ENCODE measurements at regions not wholly inside any gene's neighbourhood (a gene's known extent, or its start where the extent isn't known, plus 50 kb on each side); places are given as distances from the start of the nearest gene placed in this dataset.

DNA sequence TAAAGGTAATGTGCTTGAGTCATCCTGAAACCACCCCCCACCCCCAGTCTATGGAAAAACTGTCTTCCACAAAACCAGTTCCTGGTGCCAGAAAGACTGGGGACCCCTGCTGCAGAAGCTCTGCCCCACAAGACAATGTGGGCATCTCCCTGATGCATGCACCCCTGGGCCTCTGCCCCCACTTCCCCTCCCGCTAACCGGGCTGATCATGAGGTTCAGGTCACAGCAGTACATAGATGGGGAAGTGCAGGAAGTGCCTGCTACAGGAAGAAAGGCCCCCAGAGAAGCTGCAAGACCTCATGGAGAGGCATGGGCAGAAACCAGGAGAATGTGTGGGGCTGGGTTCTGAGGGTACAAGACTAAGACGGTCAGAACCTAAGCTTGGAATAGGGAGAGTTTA is 243.4 kb upstream of the ID2 start:
- CTCF ChIA-PET: no interaction called here
- intact Hi-C loops (cut with micrococcal nuclease): no loop called here
- no TSS peak for BruUV-seq (replicated peaks)

GRCh38 chr2:8438996-8439395 is 242.9 kb upstream of the ID2 start:
- Histone ChIP-seq H3K27ac (ENCODE audit: low read depth, low read length) (no peak overlapping the region), H3K9me2 (ENCODE audit: insufficient read depth) (no peaks in the 10 kb centered on the region), H3K36me3 (ENCODE audit: control insufficient read depth in 1 of 2, insufficient read depth in 2 of 2, low read length in 2 of 2) (no peaks in the 10 kb centered on the region), H3K4me3 (replicated peaks in 1 of 2; ENCODE audit: low read depth in 1 of 2, low read length in 2 of 2) (no peak overlapping the region), H2AFZ (ENCODE audit: low read depth, low read length, poor library complexity, severe bottlenecking) (no peak overlapping the region), H3K79me2 (ENCODE audit: insufficient read depth, low read length) (no peaks in the 10 kb centered on the region), H4K20me1 (ENCODE audit: insufficient read depth) (no peaks in the 10 kb centered on the region), H3K27me3 (ENCODE audit: insufficient read depth, low read length) (no peaks in the 10 kb centered on the region), H3K9me3 (ENCODE audit: control insufficient read depth in 1 of 2, insufficient read depth in 1 of 2, low read depth in 1 of 2, low read length in 2 of 2) (no peaks in the 10 kb centered on the region), H3K4me1 (ENCODE audit: control insufficient read depth in 1 of 2, insufficient read depth in 2 of 2, low read length in 2 of 2) (peaks cover 0 to 3% of the 10 kb centered on the region in 2 experiments; a peak in 1 of 4 replicates), H3K9ac (ENCODE audit: low read length) (no peak overlapping the region), H3K4me2 (ENCODE audit: low read length) (no peak overlapping the region)
- ChIA-PET RAD21 (ENCODE audit: low non-redundant PET in 1 of 2, low total read pairs in 2 of 2, uncharacterized antibody in 2 of 2, unreplicated experiment in 2 of 2) (no interaction called here), CTCF (no interaction called here), POLR2A (no interaction called here)
- intact Hi-C loops (cut with micrococcal nuclease): no loop called here
- no TSS peak for BruUV-seq (replicated peaks)
- ATAC-seq (no peak), DNase-seq (ENCODE audit: low read depth, low spot score) (no peak)
- TF ChIP-seq YY1 (IDR thresholded peaks at IDR 0.05; ENCODE audit: extremely low read depth, insufficient replicate concordance, low read depth, low read length) (no peak), SRF (IDR thresholded peaks at IDR 0.05; ENCODE audit: low read depth) (no peak), ZFX (IDR thresholded peaks at IDR 0.05) (no peak), ELF1 (IDR thresholded peaks at IDR 0.05; ENCODE audit: borderline replicate concordance, low read depth) (no peak), SP1 (IDR thresholded peaks at IDR 0.05; ENCODE audit: low read depth) (no peak), POLR2A (IDR thresholded peaks at IDR 0.05; ENCODE audit: borderline replicate concordance, extremely low read depth, insufficient read depth, insufficient read length) (no peak), JUND (IDR thresholded peaks at IDR 0.05) (no peak)

More for the DNA sequence above, 243.4 kb upstream of the ID2 start:
- no peak for DNase-seq (ENCODE audit: low read depth, low spot score)
- H3K9ac ChIP-seq (ENCODE audit: low read length): no peak overlapping the region
- TF ChIP-seq SP1 (IDR thresholded peaks at IDR 0.05; ENCODE audit: low read depth): no peak
- TF ChIP-seq SIN3A (IDR thresholded peaks at IDR 0.05; ENCODE audit: low read depth): no peak
- TF ChIP-seq ZNF274 (IDR thresholded peaks at IDR 0.05; ENCODE audit: low read depth, low read length): no peak
- TF ChIP-seq SRF (IDR thresholded peaks at IDR 0.05; ENCODE audit: low read depth): no peak
- no peak for TF ChIP-seq ELF1 (IDR thresholded peaks at IDR 0.05; ENCODE audit: borderline replicate concordance, low read depth)
- no peak for TF ChIP-seq RAD21 (IDR thresholded peaks at IDR 0.05; ENCODE audit: low read depth)
- TF ChIP-seq, protein P1, sequence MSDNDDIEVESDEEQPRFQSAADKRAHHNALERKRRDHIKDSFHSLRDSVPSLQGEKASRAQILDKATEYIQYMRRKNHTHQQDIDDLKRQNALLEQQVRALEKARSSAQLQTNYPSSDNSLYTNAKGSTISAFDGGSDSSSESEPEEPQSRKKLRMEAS (IDR thresholded peaks at IDR 0.05): no peak
- TF ChIP-seq JUND (IDR thresholded peaks at IDR 0.05): no peak
- TF ChIP-seq EGR1 (IDR thresholded peaks at IDR 0.05; ENCODE audit: low read depth): no peak
- H3K4me1 ChIP-seq (ENCODE audit: control insufficient read depth in 1 of 2, insufficient read depth in 2 of 2, low read length in 2 of 2): peaks cover 0 to 3% of the 10 kb centered on the region in 2 experiments; a peak in 1 of 4 replicates
- no peaks in the 10 kb centered on the region for H3K36me3 ChIP-seq (ENCODE audit: control insufficient read depth in 1 of 2, insufficient read depth in 2 of 2, low read length in 2 of 2)
- ChIA-PET RAD21 (ENCODE audit: low non-redundant PET in 1 of 2, low total read pairs in 2 of 2, uncharacterized antibody in 2 of 2, unreplicated experiment in 2 of 2) (no interaction called here), POLR2A (no interaction called here)
- no peak overlapping the region for H3K4me3 ChIP-seq (replicated peaks in 1 of 2; ENCODE audit: low read depth in 1 of 2, low read length in 2 of 2)
- H3K27ac ChIP-seq (ENCODE audit: low read depth, low read length): no peak overlapping the region
- no peaks in the 10 kb centered on the region for H3K79me2 ChIP-seq (ENCODE audit: insufficient read depth, low read length)
- H2AFZ ChIP-seq (ENCODE audit: low read depth, low read length, poor library complexity, severe bottlenecking): no peak overlapping the region
- no peaks in the 10 kb centered on the region for H3K9me2 ChIP-seq (ENCODE audit: insufficient read depth)
- H3K9me3 ChIP-seq (ENCODE audit: control insufficient read depth in 1 of 2, insufficient read depth in 1 of 2, low read depth in 1 of 2, low read length in 2 of 2): no peaks in the 10 kb centered on the region
- H4K20me1 ChIP-seq (ENCODE audit: insufficient read depth): no peaks in the 10 kb centered on the region
- ATAC-seq: no peak
- H3K4me2 ChIP-seq (ENCODE audit: low read length): no peak overlapping the region
- no peaks in the 10 kb centered on the region for H3K27me3 ChIP-seq (ENCODE audit: insufficient read depth, low read length)
